Esophagus mucosa (tissue), 1 donor: ENCODE measurements at regions not wholly inside any gene's neighbourhood (a gene's known extent, or its start where the extent isn't known, plus 50 kb on each side); places are given as distances from the start of the nearest gene placed in this dataset.
"Not testable (repeated sequence)": the region's sequence is repeated elsewhere in the genome, so short reads cannot be mapped to it uniquely, and the experiment has no call there.

Experiments used
- ATAC-seq: fragments of 200-7000 bp; cut with Tn5 transposase; one replicate; pipeline ENCODE4 v1.9.1; 2020
- donor health status: DM: yes; HTN: yes; CAD: no.

- peak; percentile 71 for ATAC-seq
Observed at GRCh38 chr1:149229813-149230212, 126.5 kb upstream of the NBPF9 start.

- peak; percentile 61 for ATAC-seq
Observed at GRCh38 chr1:149234926-149235914, 131.9 kb upstream of the NBPF9 start.

- ATAC-seq: peak; percentile 30
Observed at GRCh38 chr1:149237515-149237914, 134.2 kb upstream of the NBPF9 start.

- ATAC-seq: not testable (repeated sequence)
Observed at GRCh38 chr1:149239897-149240508, 136.7 kb upstream of the NBPF9 start.

GRCh38 chr1:149240530-149240929, 137.2 kb upstream of the NBPF9 start:
- ATAC-seq: not testable (repeated sequence)

GRCh38 chr1:149241272-149241671, 137.9 kb upstream of the NBPF9 start:
- not testable (repeated sequence) for ATAC-seq

- not testable (repeated sequence) for ATAC-seq
Observed at GRCh38 chr1:149243572-149243971, 140.2 kb upstream of the NBPF9 start.

- not testable (repeated sequence) for ATAC-seq
Observed at GRCh38 chr1:149244621-149245020, 141.3 kb upstream of the NBPF9 start.

- not testable (repeated sequence) for ATAC-seq
Observed at GRCh38 chr1:149246212-149246611, 142.9 kb upstream of the NBPF9 start.

GRCh38 chr1:149248610-149249009, 145.3 kb upstream of the NBPF9 start:
- ATAC-seq: not testable (repeated sequence)

- ATAC-seq: not testable (repeated sequence)
Observed at GRCh38 chr1:149249850-149250467, 146.6 kb upstream of the NBPF9 start.

GRCh38 chr1:149254894-149255847, 151.8 kb upstream of the NBPF9 start:
- peak; percentile 47 for ATAC-seq

- ATAC-seq: not testable (repeated sequence)
Observed at GRCh38 chr1:149260284-149260683, 156.9 kb upstream of the NBPF9 start.

GRCh38 chr1:149260736-149261340, 157.5 kb upstream of the NBPF9 start:
- ATAC-seq: not testable (repeated sequence)

- not testable (repeated sequence) for ATAC-seq
Observed at GRCh38 chr1:149267287-149267686, 163.9 kb upstream of the NBPF9 start.

GRCh38 chr1:149269001-149269702, 165.8 kb upstream of the NBPF9 start:
- not testable (repeated sequence) for ATAC-seq

- ATAC-seq: not testable (repeated sequence)
Observed at GRCh38 chr1:149269833-149270232, 166.5 kb upstream of the NBPF9 start.

- not testable (repeated sequence) for ATAC-seq
Observed at GRCh38 chr1:149274493-149274892, 171.1 kb upstream of the NBPF9 start.

- not testable (repeated sequence) for ATAC-seq
Observed at GRCh38 chr1:149275802-149276201, 172.5 kb upstream of the NBPF9 start.

GRCh38 chr1:149276496-149276895, 173.1 kb upstream of the NBPF9 start:
- ATAC-seq: not testable (repeated sequence)

GRCh38 chr1:149278156-149278555, 174.8 kb upstream of the NBPF9 start:
- ATAC-seq: not testable (repeated sequence)
